Stimulated activated CD4-positive, alpha-beta T cell treated with anti-CD3 and anti-CD28 coated beads, Interleukin-4, amount 100 ng/mL, for 4 hours (primary cell): ENCODE measurements at regions not wholly inside any gene's neighbourhood (a gene's known extent, or its start where the extent isn't known, plus 50 kb on each side); places are given as distances from the start of the nearest gene placed in this dataset.

ENCODE experiments used
- DNase-seq, 2 experiments: peaks; one replicate each; pipeline ENCODE4 v3.0.0-alpha.2; 2020

DNA sequence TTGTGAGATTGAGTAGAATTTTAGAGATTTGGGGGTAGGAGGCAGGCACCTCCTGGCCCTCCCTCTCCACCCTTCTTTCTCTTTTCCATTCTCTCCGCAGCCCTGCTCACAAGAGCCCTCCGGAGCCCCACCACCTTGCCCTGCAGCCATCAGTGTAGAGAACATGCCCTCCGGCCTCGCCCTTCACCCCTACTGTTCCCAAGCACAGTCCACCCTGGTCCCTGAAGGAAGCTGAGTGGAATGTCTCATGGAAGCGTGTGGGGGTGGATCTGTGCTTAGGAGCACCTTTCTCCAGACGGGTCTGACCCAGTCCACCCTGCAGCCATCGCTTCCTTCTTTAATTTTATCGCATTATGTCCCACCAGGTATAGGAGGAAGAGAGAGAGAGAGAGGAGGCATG is 267.1 kb downstream of the NSG2 start:
- DNase-seq: no peak

- no peak for DNase-seq
Observed at GRCh38 chr5:174313615-174314014, 268.1 kb downstream of the NSG2 start.

DNA sequence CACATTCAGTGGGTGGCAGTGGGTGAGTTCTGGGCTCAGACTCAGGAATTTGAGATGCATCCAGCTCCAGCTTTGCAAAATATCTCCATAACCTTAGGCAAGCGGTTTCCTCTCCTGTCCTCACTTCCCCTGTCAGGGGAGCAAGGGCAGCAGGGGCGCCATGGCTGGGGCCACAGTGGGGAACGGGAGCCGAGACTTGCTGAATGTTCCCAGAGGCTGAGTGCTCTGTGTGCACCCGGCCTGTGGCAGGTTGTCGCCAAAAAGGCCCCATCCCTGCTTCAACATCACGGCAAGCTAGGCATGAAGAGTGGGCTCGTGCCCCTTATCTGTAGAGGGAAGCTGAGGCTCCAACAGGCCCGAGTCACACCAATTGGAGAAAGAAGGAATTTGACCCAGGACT is 268.8 kb downstream of the NSG2 start:
- DNase-seq: no peak

- no peak for DNase-seq
Observed at GRCh38 chr5:174315471-174315870, 270.0 kb downstream of the NSG2 start.

DNA sequence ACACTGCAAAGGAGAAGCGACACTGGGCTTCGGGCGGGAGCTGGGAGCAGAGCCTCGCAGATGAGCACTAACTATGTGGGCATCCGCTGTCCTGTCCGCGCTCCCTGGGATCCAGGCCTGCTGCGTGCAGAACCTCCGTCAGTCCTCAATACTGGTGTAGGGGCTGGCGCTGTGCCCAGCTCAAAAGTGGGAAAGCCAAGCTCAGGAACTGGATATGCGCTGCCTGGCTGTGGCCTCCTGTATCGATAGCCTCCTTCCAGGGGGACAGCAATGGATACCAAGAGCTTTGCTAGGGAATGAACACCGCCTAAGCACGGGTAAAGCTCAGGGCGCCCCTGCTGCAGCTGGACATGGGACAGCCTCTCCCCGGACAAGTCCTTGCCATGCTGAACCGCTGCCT is 270.4 kb downstream of the NSG2 start:
- DNase-seq: no peak

GRCh38 chr5:174316326-174316725 is 270.8 kb downstream of the NSG2 start:
- DNase-seq: no peak

DNA sequence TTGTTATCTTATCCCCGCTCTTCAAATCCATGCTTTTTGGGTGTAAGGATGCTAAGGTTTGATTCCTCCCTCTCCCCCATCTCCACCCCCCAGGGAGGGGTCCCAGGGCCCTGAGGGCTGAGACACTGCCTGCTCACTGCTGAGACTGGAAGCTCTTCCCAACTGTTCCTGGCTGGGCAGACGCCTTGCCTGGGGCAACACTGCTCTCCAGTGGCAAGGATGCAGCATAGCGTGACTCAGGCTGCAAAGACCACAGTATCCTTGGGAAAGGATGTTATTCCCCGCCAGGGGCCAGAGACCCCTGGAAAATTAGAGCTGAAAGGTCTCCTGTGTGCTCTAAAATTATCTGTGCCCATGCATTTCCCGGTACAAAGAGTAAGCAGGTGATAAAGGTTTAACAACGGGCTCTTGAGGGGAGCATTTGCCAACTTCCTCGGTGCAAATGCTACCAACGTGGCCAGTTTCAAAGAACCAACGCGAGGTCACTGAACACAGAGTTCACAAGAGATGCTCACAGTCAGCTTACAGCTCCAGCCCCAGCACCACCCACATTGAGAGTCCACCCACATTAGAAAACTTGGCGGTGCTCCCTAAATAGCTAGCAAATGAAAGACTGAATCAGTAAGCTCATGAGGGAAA is 271.9 kb downstream of the NSG2 start:
- DNase-seq: no peak

GRCh38 chr5:174318578-174318977 is 273.1 kb downstream of the NSG2 start:
- DNase-seq: no peak

DNA sequence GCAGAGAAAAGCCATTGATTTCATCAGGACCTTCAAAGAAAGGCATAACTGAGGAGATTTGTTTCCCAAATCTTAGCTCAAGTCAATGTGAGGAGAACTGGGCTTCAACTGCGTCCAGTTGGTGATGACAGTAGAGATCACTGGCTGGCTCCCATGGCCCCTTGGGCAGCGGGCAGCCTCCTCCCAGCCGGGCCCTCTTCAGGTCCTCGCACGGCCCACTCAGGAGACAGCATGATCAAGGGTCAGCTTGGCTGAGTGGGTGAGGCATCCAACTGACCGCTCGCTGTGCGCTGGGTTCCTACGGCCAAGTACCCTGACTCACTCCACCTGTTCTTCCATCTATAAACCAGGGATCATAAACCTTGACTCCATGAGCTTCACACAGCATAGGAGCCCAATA is 274.0 kb downstream of the NSG2 start:
- no peak for DNase-seq

- DNase-seq: no peak
Observed at GRCh38 chr5:174320051-174320450, 274.5 kb downstream of the NSG2 start.

- no peak for DNase-seq
Observed at GRCh38 chr5:174323878-174324281, 278.4 kb downstream of the NSG2 start.

GRCh38 chr5:174324680-174325079 is 279.2 kb downstream of the NSG2 start:
- DNase-seq: no peak

DNA sequence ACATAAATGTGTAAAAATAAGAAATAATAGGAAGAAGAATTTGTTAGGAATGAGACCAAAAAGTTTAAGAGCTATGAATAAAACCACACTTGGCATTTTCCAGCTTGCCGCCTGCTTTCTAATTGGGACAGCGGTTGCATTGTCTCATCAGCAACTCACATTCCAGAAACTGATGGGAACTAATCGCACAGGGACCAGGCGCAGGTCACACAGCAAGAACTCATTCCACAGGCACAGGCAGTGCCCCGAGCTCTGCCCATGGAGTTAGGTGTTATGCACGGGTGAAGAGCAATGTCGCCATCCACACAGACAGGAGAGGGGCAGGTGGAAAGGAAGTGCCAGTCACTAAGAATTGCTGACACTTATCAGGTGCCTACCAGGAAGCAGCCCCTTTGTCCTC is 279.9 kb downstream of the NSG2 start:
- no peak for DNase-seq

- no peak for DNase-seq
Observed at GRCh38 chr5:174325961-174326360, 280.5 kb downstream of the NSG2 start.

DNA sequence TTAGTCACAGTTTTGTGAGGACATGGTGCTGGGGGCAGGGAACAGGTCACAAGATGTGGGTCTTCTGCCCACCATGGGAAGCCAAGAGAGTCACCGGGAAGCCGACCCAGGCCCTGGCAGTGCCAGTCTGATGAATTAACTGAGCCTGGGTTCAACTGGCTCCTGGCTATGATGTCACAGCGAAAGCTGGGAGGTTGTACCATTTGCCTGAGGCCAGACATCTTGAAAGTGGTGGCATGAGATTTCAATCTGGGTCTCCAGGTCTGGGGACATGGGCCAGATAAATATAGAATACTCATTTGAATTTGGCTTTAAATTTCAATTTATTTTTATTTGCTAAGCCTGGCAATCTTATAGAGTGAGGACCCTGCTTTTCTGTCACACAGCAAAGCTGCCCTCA is 280.9 kb downstream of the NSG2 start:
- no peak for DNase-seq

- DNase-seq: peak; percentile 10 to 39
Observed at GRCh38 chr5:174327317-174327864, 281.9 kb downstream of the NSG2 start.

- no peak for DNase-seq
Observed at GRCh38 chr5:174327896-174328295, 282.4 kb downstream of the NSG2 start.

GRCh38 chr5:174328631-174329299 is 283.3 kb downstream of the NSG2 start:
- no peak for DNase-seq

DNA sequence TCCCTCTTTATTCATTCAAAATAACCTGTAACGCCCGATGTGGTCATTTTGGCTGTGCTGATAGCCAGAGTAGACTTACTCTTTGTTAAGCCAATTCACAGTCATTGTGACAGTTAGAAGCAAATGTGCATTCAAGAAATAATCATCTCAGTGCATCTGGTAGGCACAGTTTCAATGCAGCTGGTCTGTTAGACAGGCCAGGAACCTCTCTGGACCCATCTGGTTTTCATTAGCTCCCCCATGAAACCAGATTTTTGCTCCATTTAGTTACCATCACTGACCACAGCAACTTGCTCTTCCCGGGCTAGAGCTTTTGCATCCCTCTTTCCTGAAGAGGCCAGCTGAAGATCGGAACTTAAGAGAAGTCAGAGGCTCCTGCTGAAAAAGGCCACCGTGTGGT is 284.2 kb downstream of the NSG2 start:
- DNase-seq: no peak

GRCh38 chr5:174335682-174336364 is 290.3 kb downstream of the NSG2 start:
- DNase-seq: no peak

- DNase-seq: no peak
Observed at GRCh38 chr5:174336479-174336878, 291.0 kb downstream of the NSG2 start.

GRCh38 chr5:174337276-174338184 is 292.0 kb downstream of the NSG2 start:
- DNase-seq: no peak
